Vagina (tissue), 2 donors: ENCODE measurements at regions not wholly inside any gene's neighbourhood (a gene's known extent, or its start where the extent isn't known, plus 50 kb on each side); places are given as distances from the start of the nearest gene placed in this dataset.
A peak's percentile ranks its signal among the peaks of the same experiment; 100 is the strongest.

ENCODE experiments used
- DNase-seq, 2 donors: peaks; one replicate each; pipeline ENCODE4 v3.0.0-alpha.2; 2017; ENCODE audit errors: extremely low spot score in 2 of 2
- H3K27ac ChIP-seq: fragments of 200-600 bp; sonication (generic); one replicate; pipeline ENCODE4 v1.5.1; 2019
- H3K27me3 ChIP-seq: fragments of 200-600 bp; sonication (generic); one replicate; pipeline ENCODE4 v1.5.1; 2019
- H3K36me3 ChIP-seq, 2 donors: fragments of 200-600 bp; sonication (generic); one replicate each; pipeline ENCODE4 v1.5.1; 2017 to 2019
- H3K4me1 ChIP-seq: fragments of 200-600 bp; sonication (generic); one replicate; pipeline ENCODE4 v1.5.1; 2019
- H3K4me3 ChIP-seq, 2 donors: fragments of 200-600 bp; sonication (generic); 1 replicate in 1 of 2; 2 replicates in 1 of 2; pipeline ENCODE4 v1.5.1; 2016 to 2019
- H3K9me3 ChIP-seq: fragments of 200-600 bp; sonication (generic); one replicate; pipeline ENCODE4 v1.5.1; 2019
- POLR2A ChIP-seq, 2 donors: fragments of 450-650 bp; IDR thresholded peaks; one replicate each; pipeline ENCODE4 v1.6.1; 2017; ENCODE audit warnings: antibody characterized with exemption in 2 of 2, mild to moderate bottlenecking in 2 of 2, moderate library complexity in 2 of 2
- POLR2AphosphoS5 ChIP-seq, 2 donors: sonication (generic); formaldehyde crosslinking; IDR thresholded peaks; one replicate each; pipeline ENCODE4 v1.9.0; 2017; ENCODE audit warnings: antibody characterized with exemption in 2 of 2, mild to moderate bottlenecking in 2 of 2, low read depth in 1 of 2; ENCODE audit not compliant: insufficient read depth in 1 of 2
- intact Hi-C: fragments of 100-400 bp; cut with DNase I; formaldehyde crosslinking; loops from one replicate; pipeline ENCODE4 v1.15.1; 2023
- TF ChIP-seq, protein P1 (sequence below), 3 experiments: fragments of 450-650 bp in 2 of 3; fragments of 200-600 bp in 1 of 3; sonication (generic) in 1 of 3; IDR thresholded peaks; one replicate each; pipeline ENCODE4 v1.5.1; 2017 to 2019; ENCODE audit warnings: antibody characterized with exemption in 3 of 3, mild to moderate bottlenecking in 2 of 3, moderate library complexity in 2 of 3

DNA sequence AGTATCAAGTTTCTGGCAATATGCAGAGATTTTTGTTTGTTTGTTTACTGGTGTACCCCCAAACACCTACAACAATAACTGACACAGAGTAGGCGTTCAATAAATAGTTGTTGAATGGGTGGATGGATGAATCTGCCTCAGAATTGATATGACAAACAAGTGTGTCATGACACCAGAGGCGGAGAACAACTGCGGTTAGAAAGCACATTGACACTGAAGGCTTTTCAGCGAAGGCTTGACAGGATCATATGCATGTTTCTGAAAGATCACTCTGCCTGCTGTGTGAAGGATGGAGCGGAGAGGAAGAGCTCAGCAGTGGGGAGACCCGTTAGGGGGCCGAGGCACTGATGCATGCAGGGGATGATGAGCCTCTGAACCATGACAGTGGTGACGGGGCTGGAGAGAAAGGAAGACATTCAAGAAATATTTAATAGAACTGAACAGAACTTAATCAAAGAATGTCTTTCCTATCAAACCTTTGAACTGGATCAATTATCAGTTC, 108.5 kb upstream of the USP47 start:
- H3K36me3 ChIP-seq: no peaks in the 10 kb centered on the region
- H3K27me3 ChIP-seq: no peaks in the 10 kb centered on the region
- H3K27ac ChIP-seq: no peak overlapping the region
- H3K9me3 ChIP-seq: no peaks in the 10 kb centered on the region
- DNase-seq: peak; percentile 22 to 25
- H3K4me1 ChIP-seq: peaks cover 5% of the 10 kb centered on the region
- H3K4me3 ChIP-seq: no peak overlapping the region
- intact Hi-C loops: no loop called here
- TF ChIP-seq POLR2A (IDR thresholded peaks at IDR 0.05) (no peak), POLR2AphosphoS5 (IDR thresholded peaks at IDR 0.05; ENCODE audit: insufficient read depth in 1 of 2, low read depth in 1 of 2) (no peak)
- TF ChIP-seq, protein P1, sequence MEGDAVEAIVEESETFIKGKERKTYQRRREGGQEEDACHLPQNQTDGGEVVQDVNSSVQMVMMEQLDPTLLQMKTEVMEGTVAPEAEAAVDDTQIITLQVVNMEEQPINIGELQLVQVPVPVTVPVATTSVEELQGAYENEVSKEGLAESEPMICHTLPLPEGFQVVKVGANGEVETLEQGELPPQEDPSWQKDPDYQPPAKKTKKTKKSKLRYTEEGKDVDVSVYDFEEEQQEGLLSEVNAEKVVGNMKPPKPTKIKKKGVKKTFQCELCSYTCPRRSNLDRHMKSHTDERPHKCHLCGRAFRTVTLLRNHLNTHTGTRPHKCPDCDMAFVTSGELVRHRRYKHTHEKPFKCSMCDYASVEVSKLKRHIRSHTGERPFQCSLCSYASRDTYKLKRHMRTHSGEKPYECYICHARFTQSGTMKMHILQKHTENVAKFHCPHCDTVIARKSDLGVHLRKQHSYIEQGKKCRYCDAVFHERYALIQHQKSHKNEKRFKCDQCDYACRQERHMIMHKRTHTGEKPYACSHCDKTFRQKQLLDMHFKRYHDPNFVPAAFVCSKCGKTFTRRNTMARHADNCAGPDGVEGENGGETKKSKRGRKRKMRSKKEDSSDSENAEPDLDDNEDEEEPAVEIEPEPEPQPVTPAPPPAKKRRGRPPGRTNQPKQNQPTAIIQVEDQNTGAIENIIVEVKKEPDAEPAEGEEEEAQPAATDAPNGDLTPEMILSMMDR (IDR thresholded peaks at IDR 0.05): no peak

DNA sequence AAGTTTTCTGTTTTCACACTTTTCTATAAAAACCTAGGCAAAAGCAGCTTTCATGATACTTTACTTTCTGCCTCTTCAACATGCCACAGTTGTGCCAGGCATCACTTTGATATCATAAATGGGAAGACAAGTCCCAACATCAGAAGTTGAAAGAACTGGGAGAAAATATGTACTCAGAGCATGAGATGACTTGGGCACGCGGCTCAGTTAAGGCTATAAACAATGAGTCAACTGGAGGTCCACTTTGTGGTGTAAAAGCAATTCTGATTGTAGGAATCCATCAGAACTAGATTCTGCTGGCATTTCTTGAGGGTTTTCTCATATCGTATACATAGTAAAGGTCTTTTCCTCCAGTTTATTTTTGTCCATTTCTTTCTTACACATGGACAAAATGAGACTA, 109.7 kb upstream of the USP47 start:
- intact Hi-C loops: no loop called here

DNA sequence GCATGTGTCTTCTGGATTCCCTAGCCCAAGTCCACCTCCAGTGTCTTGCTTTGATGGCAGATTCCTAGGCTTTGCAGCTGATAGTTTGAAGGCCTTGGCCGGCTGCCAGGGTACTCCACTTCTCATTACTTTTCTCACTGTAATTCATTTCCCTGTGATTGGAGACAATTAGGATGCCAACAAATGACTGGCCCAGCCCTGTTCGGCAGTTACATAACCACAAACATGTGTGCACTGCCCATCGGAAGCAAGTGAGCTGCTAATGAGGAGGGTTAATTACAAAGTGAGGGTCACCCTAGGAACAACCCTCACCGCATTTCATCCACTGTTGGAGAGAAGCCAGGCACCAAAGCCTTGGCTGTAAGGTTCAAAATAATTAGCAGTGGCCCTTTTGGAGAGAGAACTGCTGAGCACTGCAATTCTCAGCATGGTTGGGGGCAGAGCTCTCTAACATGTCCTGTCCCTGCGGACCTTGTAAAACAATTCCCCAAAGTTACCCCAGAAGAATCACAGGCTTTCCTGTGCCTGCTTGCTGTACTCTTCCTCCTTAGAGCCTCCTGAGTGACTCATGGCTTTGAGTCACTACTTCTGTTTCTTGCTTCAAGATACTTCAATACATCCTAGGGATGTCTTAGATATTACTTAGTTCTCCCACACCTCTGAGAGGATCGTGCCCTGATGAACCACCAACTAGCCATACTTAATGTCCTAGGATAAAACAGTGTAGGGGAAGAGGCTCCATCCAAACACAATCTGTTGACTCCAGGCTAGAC, 109.7 kb upstream of the GALNT18 start:
- Histone ChIP-seq H3K9me3 (no peaks in the 10 kb centered on the region), H3K27me3 (no peaks in the 10 kb centered on the region), H3K4me3 (no peak overlapping the region), H3K4me1 (peaks cover 5% of the 10 kb centered on the region), H3K27ac (no peak overlapping the region), H3K36me3 (no peaks in the 10 kb centered on the region)
- TF ChIP-seq POLR2AphosphoS5 (IDR thresholded peaks at IDR 0.05; ENCODE audit: insufficient read depth in 1 of 2, low read depth in 1 of 2): peak in 1 of 2 donors; percentile 7
- no peak for TF ChIP-seq POLR2A (IDR thresholded peaks at IDR 0.05)
- intact Hi-C loops: no loop called here
- peak; percentile 55 to 64 for DNase-seq

More for the DNA sequence above, 109.7 kb upstream of the USP47 start:
- H3K27me3 ChIP-seq: no peaks in the 10 kb centered on the region
- TF ChIP-seq POLR2A (IDR thresholded peaks at IDR 0.05): no peak
- TF ChIP-seq, protein P1 (IDR thresholded peaks at IDR 0.05): no peak
- no peak for TF ChIP-seq POLR2AphosphoS5 (IDR thresholded peaks at IDR 0.05; ENCODE audit: insufficient read depth in 1 of 2, low read depth in 1 of 2)
- no peak overlapping the region for H3K4me3 ChIP-seq
- H3K36me3 ChIP-seq: no peaks in the 10 kb centered on the region
- no peaks in the 10 kb centered on the region for H3K9me3 ChIP-seq
- DNase-seq: no peak
- H3K27ac ChIP-seq: no peak overlapping the region
- H3K4me1 ChIP-seq: peaks cover 5% of the 10 kb centered on the region

DNA sequence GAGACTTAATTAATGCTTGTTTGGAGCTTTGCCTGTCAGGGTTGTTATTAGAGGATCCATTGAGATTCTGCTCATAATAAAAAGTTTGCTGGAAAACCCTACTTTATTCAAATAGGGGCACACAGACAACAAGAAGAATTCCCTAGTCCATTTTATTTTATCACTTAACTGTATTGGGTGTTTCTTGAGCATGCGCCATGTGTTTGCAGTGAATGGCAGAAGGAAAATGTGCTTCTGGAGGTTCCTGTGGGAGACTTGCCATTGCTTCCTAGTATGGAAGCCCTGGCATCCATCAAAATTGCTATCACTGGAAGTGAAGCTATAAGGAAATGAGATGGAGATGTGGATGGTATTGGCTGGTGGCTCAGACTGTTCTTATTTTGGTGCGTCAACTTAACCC, 106.6 kb upstream of the GALNT18 start:
- intact Hi-C loops: no loop called here
- Histone ChIP-seq H3K4me1 (peaks cover 5% of the 10 kb centered on the region), H3K4me3 (no peak overlapping the region), H3K9me3 (no peaks in the 10 kb centered on the region), H3K27me3 (no peaks in the 10 kb centered on the region), H3K36me3 (no peaks in the 10 kb centered on the region), H3K27ac (no peak overlapping the region)
- no peak for DNase-seq
- TF ChIP-seq POLR2A (IDR thresholded peaks at IDR 0.05) (no peak), POLR2AphosphoS5 (IDR thresholded peaks at IDR 0.05; ENCODE audit: insufficient read depth in 1 of 2, low read depth in 1 of 2) (no peak)
- TF ChIP-seq, protein P1 (IDR thresholded peaks at IDR 0.05): no peak

DNA sequence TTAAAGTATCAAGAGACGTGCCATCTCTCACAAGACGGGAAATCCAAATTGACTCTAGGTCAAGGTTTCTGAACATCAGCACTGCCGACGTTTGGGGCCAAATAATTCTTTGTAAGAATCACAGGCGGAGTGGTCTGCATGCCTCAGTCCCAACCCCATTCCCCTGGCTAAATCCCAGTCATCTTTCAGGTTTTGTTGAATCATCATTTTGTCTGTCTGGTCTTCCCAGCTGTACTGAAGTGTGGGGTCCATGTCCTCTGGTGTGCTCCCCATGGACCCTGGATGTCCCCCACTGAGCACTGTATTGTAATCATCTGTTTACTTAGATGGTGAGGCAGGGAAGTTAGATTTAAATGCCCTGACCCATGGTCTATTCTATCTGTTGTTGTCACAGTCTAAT, 103.6 kb upstream of the GALNT18 start:
- Histone ChIP-seq H3K9me3 (no peaks in the 10 kb centered on the region), H3K27ac (no peak overlapping the region), H3K36me3 (no peaks in the 10 kb centered on the region), H3K4me1 (no peaks in the 10 kb centered on the region), H3K4me3 (no peak overlapping the region), H3K27me3 (no peaks in the 10 kb centered on the region)
- TF ChIP-seq POLR2A (IDR thresholded peaks at IDR 0.05): no peak
- TF ChIP-seq POLR2AphosphoS5 (IDR thresholded peaks at IDR 0.05; ENCODE audit: insufficient read depth in 1 of 2, low read depth in 1 of 2): no peak
- TF ChIP-seq, protein P1 (IDR thresholded peaks at IDR 0.05): no peak
- peak in 1 of 2 donors; percentile 40 for DNase-seq
- intact Hi-C loops: no loop called here
